NCI-H345 (cell line): ENCODE measurements at regions not wholly inside any gene's neighbourhood (a gene's known extent, or its start where the extent isn't known, plus 50 kb on each side); places are given as distances from the start of the nearest gene placed in this dataset.
"Not testable (repeated sequence)": the region's sequence is repeated elsewhere in the genome, so short reads cannot be mapped to it uniquely, and the experiment has no call there.

Experiments
- DNase-seq: peaks from one replicate; lab custom pipeline; 2025; lab: John Stamatoyannopoulos, UW

DNA sequence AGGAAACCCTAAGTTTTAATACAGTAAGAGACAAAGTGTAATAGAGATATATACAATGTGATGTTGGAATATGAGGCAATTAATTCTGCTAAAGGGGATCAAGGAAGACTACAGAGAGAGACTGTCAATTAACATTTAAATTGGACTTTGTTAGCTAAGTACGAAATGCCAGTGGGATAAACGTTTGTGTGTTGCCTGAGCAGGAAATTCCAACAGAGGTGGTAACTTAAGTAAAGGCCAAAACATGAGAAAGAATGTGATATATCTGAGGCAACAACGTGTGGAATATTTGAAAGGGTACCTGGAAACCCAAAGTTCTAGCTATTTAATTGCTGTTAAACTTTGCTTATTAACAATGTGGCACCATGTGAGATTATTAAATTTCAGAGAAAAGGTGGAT lies 1666.9 kb upstream of the WWC1 start:
- no peak for DNase-seq

DNA sequence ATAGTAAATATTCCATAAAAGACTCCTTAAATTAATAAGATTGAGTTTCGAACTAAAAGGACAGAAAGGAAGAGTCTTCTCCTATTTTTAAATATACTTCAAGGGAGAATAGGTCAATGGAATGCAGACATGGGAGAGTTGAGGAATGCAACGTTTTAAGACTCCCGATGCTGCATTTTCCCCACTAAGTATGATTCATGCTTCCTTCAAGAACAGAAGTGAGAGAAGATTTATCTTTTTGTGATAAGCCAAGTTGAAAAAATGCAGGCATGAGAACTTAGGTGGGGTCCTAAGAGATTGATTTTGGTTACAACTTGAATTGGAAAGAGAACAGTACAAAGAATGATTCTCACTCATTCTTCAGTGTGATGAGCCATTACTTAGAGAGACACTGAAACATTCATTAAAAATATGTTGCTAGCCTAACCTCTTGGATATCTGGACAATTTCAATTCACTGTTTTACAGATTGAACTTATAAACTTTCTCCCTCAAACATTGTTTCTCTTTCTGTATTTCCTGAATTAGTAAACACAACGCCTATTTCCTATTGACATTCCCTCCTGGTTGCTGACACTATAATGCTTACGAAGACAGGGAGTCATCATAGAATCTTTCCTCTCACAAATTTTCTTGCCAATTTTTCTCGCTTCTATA lies 1666.1 kb upstream of the WWC1 start:
- DNase-seq = no peak

- DNase-seq = no peak
These were observed 1654.2 kb upstream of the WWC1 start for GRCh38 chr5:166637295-166637694.

GRCh38 chr5:166639151-166639550 lies 1652.3 kb upstream of the WWC1 start:
- DNase-seq = no peak

- not testable (repeated sequence) for DNase-seq
These were observed 1651.3 kb upstream of the WWC1 start for GRCh38 chr5:166640136-166640535.

- DNase-seq = no peak
These were observed 1642.7 kb upstream of the WWC1 start for GRCh38 chr5:166648736-166649135.

DNA sequence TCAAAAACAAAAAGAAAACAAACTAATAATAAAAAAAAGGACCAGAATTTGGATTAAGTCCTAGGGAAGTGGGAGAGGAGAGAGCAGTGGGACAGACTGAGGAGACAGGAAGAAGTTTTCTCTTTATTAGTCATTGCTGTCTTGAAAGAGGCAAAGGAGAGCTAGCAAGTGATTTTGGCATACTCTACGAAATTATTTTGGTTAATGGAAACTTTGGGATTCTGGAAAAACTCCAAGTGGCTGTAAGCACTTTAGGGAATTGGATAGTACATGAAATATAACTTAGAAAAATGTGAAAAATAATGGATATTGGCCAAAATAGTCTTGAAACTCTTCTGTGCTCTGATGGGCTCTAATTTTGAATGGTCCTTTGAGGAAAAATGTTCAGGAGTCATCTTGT lies 1641.8 kb upstream of the WWC1 start:
- no peak for DNase-seq

DNA sequence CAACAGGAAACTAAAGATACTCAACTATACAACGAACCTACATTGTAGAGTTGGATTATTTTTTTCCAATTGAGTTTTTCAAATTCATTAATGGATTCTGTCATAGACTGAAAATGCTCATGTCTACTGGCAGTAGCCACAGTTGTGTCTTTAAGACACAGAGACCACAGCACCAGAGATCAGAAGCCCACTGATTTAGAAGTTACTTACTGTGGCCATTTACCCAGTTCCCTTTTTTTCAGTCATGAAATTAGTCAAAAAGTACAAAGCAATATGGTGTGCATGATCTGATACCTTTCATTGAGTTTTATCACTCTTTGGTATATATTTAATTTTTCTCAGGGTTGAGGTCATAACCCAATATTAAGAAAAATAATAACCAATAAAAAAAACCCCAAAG lies 1640.2 kb upstream of the WWC1 start:
- DNase-seq = no peak

- no peak for DNase-seq
These were observed 1619.6 kb upstream of the WWC1 start for GRCh38 chr5:166671811-166672210.

GRCh38 chr5:166672431-166672830 lies 1619.0 kb upstream of the WWC1 start:
- no peak for DNase-seq

DNA sequence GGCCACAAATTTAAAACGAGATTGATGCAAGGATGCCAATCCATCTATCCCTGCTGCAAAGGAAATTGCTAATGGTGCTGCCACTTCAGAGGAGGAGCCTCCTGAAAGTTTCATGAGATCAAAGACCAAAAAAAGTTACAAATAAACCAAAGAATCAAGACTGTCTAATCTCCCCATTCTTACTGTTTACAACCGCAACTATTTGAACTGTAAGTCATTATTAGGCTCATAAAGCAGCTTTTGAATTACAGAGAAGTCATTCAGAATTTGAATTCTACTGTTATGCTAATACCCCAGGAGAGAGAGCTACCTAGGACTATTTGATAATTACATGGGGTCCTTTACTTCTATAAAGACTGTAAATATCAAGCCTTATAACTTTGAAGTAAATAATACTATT lies 1613.6 kb upstream of the WWC1 start:
- no peak for DNase-seq

DNA sequence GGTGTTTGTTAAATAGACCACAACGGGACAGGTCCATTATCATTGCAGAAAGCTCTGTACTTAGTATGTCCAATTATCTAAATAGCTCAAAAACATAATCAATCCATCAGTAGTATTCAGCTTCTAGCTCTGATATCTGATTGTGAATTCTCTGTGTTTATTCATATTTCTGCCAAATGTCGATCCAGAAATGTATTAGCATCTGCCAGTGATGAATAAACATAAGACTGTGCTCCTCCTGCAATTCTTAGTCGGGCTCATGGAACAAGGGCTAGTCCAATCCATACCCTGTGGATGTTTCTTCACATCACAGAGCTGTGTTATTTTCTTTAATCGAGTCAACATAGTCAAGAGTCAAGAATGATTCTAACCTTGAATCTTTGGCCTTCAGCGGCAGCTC lies 1612.1 kb upstream of the WWC1 start:
- no peak for DNase-seq

DNA sequence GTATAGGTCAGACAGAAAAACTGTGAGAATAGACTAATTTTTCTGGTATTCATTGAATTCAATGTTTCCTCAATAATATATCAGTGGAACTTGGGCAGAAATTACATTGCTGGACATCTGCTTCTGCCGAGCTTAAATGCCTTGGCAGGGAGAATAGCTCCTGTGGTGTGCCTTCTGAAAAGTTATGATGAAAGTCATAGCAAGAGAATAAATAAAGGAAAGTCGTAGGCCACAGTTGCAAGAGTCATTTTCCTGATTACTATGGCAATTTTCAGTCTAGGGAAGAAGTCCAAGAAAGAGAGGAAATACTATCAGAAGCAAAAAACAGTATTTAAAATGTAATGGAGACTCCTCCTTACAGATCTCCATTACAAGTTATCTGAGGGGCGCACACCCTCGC lies 1596.1 kb upstream of the WWC1 start:
- no peak for DNase-seq

GRCh38 chr5:166708291-166708690 lies 1583.2 kb upstream of the WWC1 start:
- no peak for DNase-seq

DNA sequence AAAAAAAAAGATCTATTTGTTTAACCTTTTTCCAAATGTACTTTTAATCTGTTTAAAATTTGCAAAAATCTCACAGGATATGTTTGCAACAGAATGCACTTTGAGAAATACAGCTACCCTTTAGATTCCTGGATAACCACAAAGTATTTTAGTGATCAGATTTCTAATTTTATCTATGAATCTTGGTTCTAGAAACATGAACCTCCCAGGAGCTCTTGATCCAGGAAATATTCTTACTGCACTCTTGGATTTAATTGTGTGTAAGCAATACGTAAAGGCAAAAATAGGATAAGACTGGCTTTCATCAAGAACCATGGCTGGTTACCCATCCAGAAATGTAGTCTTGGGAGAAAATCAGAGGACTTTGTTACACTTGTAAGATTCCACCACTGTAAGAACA lies 1581.8 kb upstream of the WWC1 start:
- no peak for DNase-seq

DNA sequence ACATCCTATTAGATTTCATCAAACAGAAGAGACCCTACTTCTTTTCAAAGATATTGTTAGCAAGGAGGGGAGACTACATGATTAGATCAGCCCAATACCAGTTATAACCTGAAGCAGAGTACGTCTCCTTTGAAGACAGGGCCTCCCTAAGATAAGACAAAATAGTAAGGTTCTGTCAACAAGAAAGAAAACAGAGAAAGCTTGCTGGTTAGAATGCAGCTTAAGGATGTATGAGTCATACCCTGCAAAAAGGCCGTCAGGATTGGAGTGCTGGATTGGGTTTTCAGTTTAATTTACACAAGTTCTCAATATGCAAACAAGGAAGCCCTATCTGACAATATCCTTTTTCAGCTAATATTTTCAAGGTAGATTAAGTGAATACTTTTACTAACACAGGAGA lies 1581.2 kb upstream of the WWC1 start:
- DNase-seq = no peak

DNA sequence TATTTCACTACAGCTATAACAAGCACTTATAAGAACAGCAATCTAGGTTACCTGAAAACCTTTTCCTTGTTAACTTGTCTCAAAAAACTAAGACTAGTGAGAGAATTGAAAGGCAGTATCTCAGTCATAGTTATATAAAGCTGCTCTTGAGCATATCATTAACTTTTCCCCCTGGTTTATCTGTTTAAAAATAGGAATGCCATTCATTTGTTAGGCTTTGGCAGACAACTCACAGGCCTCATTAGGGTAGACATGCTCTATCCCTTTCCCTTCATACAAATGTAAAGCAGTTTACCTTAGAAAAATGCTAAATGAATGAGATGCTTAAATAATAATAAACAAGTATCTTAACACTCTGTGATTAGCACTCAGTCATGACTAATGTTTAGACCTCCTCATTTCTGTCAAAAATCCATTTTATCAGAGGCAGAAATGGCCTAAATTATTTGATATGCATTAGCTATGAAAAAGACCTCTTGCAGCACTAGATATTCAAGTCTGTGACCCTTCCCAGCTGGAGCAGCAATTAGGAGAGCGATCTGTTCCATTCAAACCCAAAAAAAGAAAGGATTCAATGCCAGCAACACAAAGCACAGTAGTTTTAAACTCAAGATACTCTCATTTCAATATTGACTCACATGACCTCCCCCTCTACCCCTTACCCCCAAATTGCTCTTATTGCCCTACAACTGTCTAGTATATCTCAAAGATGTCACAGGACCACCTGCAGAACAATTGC lies 1578.8 kb upstream of the WWC1 start:
- DNase-seq = no peak

- DNase-seq = no peak
These were observed 1578.2 kb upstream of the WWC1 start for GRCh38 chr5:166713295-166713694.

DNA sequence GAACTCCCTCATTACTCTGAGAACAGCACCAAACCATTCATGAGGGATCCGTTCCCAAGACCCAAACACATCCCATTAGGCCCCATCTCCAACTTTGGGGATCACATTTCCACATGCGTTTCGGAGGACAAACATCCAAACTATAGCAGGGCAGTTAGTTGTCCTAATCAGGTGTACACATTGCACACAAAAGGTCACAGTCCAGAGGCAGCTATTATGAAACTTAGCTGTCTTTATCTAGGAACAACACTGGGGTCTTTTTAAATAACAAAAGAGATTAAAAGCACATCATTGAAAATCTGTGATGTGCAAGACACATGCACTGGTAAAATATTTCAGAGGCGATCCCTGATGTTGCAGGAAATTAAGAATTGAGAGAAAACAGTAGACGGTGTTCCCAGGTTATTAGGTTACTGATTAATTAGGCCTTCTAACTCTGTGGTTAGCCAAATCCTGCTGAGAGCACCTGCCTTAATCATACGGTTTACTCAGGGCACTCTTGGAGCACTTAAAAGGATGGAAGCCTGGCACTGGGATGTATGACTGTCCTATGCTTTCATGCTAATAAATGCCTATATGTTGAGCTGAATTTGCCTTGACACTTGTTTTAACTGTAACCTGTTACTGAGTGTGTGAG lies 1574.5 kb upstream of the WWC1 start:
- peak; percentile 8 for DNase-seq

GRCh38 chr5:166719991-166720390 lies 1571.5 kb upstream of the WWC1 start:
- DNase-seq = no peak

DNA sequence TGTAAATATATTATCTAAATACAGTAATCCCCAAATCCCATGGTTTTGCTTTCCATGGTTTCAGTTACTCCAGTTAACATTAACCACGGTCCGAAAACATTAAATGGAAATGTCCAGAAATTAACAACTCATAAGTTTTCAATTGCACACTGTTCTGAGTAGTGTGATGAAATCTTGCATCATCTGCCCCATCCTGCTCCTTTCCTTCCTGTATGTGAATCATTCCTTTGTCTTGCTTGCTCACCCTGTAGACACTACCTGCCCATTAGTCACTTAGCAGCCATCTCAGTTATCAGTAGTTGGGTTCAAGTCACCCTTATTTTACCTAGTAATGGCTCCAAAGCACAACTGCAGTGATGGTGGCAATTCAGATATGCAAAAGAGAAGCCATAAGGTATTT lies 1568.5 kb upstream of the WWC1 start:
- no peak for DNase-seq

- peak; percentile 33 for DNase-seq
These were observed 1567.2 kb upstream of the WWC1 start for GRCh38 chr5:166724284-166724683.

GRCh38 chr5:166725593-166725992 lies 1565.9 kb upstream of the WWC1 start:
- no peak for DNase-seq
